ENCODE measurements at regions not wholly inside any gene's neighbourhood (a gene's known extent, or its start where the extent isn't known, plus 50 kb on each side); places are given as distances from the start of the nearest gene placed in this dataset.

GRCh38 chr7:94099679-94100078 is 95.5 kb upstream of the BET1 start:
- TF ChIP-seq CTCF (conservative IDR thresholded peaks at IDR 0.05; ENCODE audit: low read depth in 2 of 2), result no peak
- no peak for TF ChIP-seq EZH2 (IDR thresholded peaks at IDR 0.05; ENCODE audit: low read depth, unreplicated experiment)
- TF ChIP-seq JUNB (IDR thresholded peaks at IDR 0.05; ENCODE audit: unreplicated experiment), result no peak
- no peak for TF ChIP-seq EZH2phosphoT487 (IDR thresholded peaks at IDR 0.05; ENCODE audit: unreplicated experiment)
- no peak for TF ChIP-seq CREB1 (CRISPR knock-in tag; IDR thresholded peaks at IDR 0.05; ENCODE audit: low read depth)
- TF ChIP-seq POLR2AphosphoS5 (IDR thresholded peaks at IDR 0.05; ENCODE audit: low read depth), result no peak
- TF ChIP-seq REST (IDR thresholded peaks at IDR 0.05; ENCODE audit: unreplicated experiment), result no peak
- no peak for TF ChIP-seq ZNF114 (CRISPR knock-in tag; IDR thresholded peaks at IDR 0.05)
- no peak for TF ChIP-seq NANOG (IDR thresholded peaks at IDR 0.05; ENCODE audit: borderline replicate concordance)
- TF ChIP-seq ETS1 (IDR thresholded peaks at IDR 0.05), result no peak
- no peak for TF ChIP-seq ZNF462 (CRISPR knock-in tag; IDR thresholded peaks at IDR 0.05)
